ENCODE measurements at regions not wholly inside any gene's neighbourhood (a gene's known extent, or its start where the extent isn't known, plus 50 kb on each side); places are given as distances from the start of the nearest gene placed in this dataset.

- peak; percentile 6 for TF ChIP-seq FOS (IDR thresholded peaks at IDR 0.05; ENCODE audit: borderline replicate concordance, insufficient read depth, low read length)
- no peak for TF ChIP-seq POLR2A (IDR thresholded peaks at IDR 0.05; ENCODE audit: low read depth, low read length)
- TF ChIP-seq MYC (IDR thresholded peaks at IDR 0.05; ENCODE audit: low read depth, low read length) = no peak
- H3K9me1 ChIP-seq (replicated peaks; ENCODE audit: control insufficient read depth, extremely low read depth, insufficient read depth, low read length) = no peaks in the 10 kb centered on the region
- no peaks in the 10 kb centered on the region for H3K36me3 ChIP-seq (ENCODE audit: control insufficient read depth in 2 of 2, extremely low read depth in 1 of 2, insufficient read depth in 2 of 2, low read length in 2 of 2)
- H3K9ac ChIP-seq (replicated peaks; ENCODE audit: extremely low read depth, insufficient read depth, low read length) = peak overlapping the region; percentile 94
- BruUV-seq (replicated peaks) = no TSS peak
- CTCF ChIA-PET = interaction anchor here (0.6 to 2.8 kb wide), 54 partner anchors 9 to 1810 kb away, joined by 3 to 17 read pairs (median 4); partner anchors contain the start of genes BDH2, MANBA, SLC39A8 and UBE2D3
- H3K4me3 ChIP-seq (replicated peaks in 1 of 3; ENCODE audit: insufficient read depth in 1 of 3, low read depth in 1 of 3, low read length in 3 of 3) = peak overlapping the region; percentile 49 to 97 (median 97)
- dilution Hi-C loops (cut with MboI; ENCODE audit: extremely low pct_ligation_motif_present, low sequenced_read_pairs) = no loop called here
- DNase-seq (ENCODE audit: low read depth, low spot score) (peak; percentile 50), FAIRE-seq (no peak)
- H3K4me2 ChIP-seq (ENCODE audit: insufficient read depth, low read length) = peak overlapping the region; percentile 100
- POLR2A ChIA-PET = interaction anchor here (0.6 to 0.7 kb wide), 5 partner anchors 386 to 1243 kb away, joined by 4 to 9 read pairs (median 4); no protein-coding TSS in a partner anchor
- peak overlapping the region; percentile 96 for H2AFZ ChIP-seq (ENCODE audit: low read depth, low read length)
- H3K27me3 ChIP-seq (ENCODE audit: control insufficient read depth in 2 of 2, insufficient read depth in 2 of 2, low read length in 2 of 2) = no peaks in the 10 kb centered on the region
- no peaks in the 10 kb centered on the region for H3K9me3 ChIP-seq (replicated peaks; ENCODE audit: control insufficient read depth, insufficient read depth, low read length)
- no peaks in the 10 kb centered on the region for H3K79me2 ChIP-seq (ENCODE audit: control insufficient read depth, insufficient read depth, low read length)
- H3K4me1 ChIP-seq (ENCODE audit: control insufficient read depth, extremely low read depth, insufficient read depth, low read length) = peaks cover 4% of the 10 kb centered on the region
- intact Hi-C loops (cut with micrococcal nuclease) = loop anchor here (2.0 to 10.0 kb wide), 4 partner anchors 182 to 1256 kb away; partner anchors contain the start of genes CISD2 and MANBA
- peak overlapping the region; percentile 84 for H3K27ac ChIP-seq (ENCODE audit: insufficient read depth, low read depth, low read length)
- H4K20me1 ChIP-seq (replicated peaks; ENCODE audit: control insufficient read depth, extremely low read depth, insufficient read depth, low read length) = no peaks in the 10 kb centered on the region
These were observed 70.7 kb upstream of the NFKB1 start for GRCh38 chr4:102430461-102430910.

- H3K9me1 ChIP-seq (replicated peaks; ENCODE audit: control insufficient read depth, extremely low read depth, insufficient read depth, low read length) = no peaks in the 10 kb centered on the region
- peak overlapping the region; percentile 100 for H3K4me2 ChIP-seq (ENCODE audit: insufficient read depth, low read length)
- dilution Hi-C loops (cut with MboI; ENCODE audit: extremely low pct_ligation_motif_present, low sequenced_read_pairs) (no loop called here), intact Hi-C loops (cut with micrococcal nuclease) (loop anchor here (1.0 to 10.0 kb wide), 9 partner anchors 86 to 1257 kb away; partner anchors contain the start of genes CISD2, MANBA, SLC39A8 and UBE2D3)
- DNase-seq (ENCODE audit: low read depth, low spot score) (no peak), FAIRE-seq (no peak)
- peak overlapping the region; percentile 49 to 97 (median 97) for H3K4me3 ChIP-seq (replicated peaks in 1 of 3; ENCODE audit: insufficient read depth in 1 of 3, low read depth in 1 of 3, low read length in 3 of 3)
- no peaks in the 10 kb centered on the region for H3K27me3 ChIP-seq (ENCODE audit: control insufficient read depth in 2 of 2, insufficient read depth in 2 of 2, low read length in 2 of 2)
- peak overlapping the region; percentile 84 for H3K27ac ChIP-seq (ENCODE audit: insufficient read depth, low read depth, low read length)
- no peak overlapping the region for H2AFZ ChIP-seq (ENCODE audit: low read depth, low read length)
- peak overlapping the region; percentile 94 for H3K9ac ChIP-seq (replicated peaks; ENCODE audit: extremely low read depth, insufficient read depth, low read length)
- TF ChIP-seq CTCF (IDR thresholded peaks at IDR 0.05; ENCODE audit: extremely low read depth in 1 of 2, insufficient read depth in 1 of 2, low read depth in 1 of 2, low read length in 2 of 2) = no peak
- ChIA-PET POLR2A (no interaction called here), CTCF (interaction anchor here (0.6 to 2.8 kb wide), 19 partner anchors 8 to 668 kb away, joined by 3 to 17 read pairs (median 4); partner anchors contain the start of genes BDH2 and SLC39A8)
- no peaks in the 10 kb centered on the region for H3K79me2 ChIP-seq (ENCODE audit: control insufficient read depth, insufficient read depth, low read length)
- H3K4me1 ChIP-seq (ENCODE audit: control insufficient read depth, extremely low read depth, insufficient read depth, low read length) = peaks cover 4% of the 10 kb centered on the region
- no peaks in the 10 kb centered on the region for H3K36me3 ChIP-seq (ENCODE audit: control insufficient read depth in 2 of 2, extremely low read depth in 1 of 2, insufficient read depth in 2 of 2, low read length in 2 of 2)
- no TSS peak for BruUV-seq (replicated peaks)
- H3K9me3 ChIP-seq (replicated peaks; ENCODE audit: control insufficient read depth, insufficient read depth, low read length) = no peaks in the 10 kb centered on the region
- H4K20me1 ChIP-seq (replicated peaks; ENCODE audit: control insufficient read depth, extremely low read depth, insufficient read depth, low read length) = no peaks in the 10 kb centered on the region
These were observed 69.6 kb upstream of the NFKB1 start for GRCh38 chr4:102431608-102431961.
